GM13976 (cell line): ENCODE measurements at regions not wholly inside any gene's neighbourhood (a gene's known extent, or its start where the extent isn't known, plus 50 kb on each side); places are given as distances from the start of the nearest gene placed in this dataset.

Experiments used
- DNase-seq: peaks from one replicate; pipeline ENCODE4 v3.0.0; 2012; ENCODE audit warnings: low spot score
- CTCF ChIP-seq: IDR thresholded peaks from 2 replicates; pipeline ENCODE4 v1.5.1; 2012; ENCODE audit warnings: borderline replicate concordance, mild to moderate bottlenecking; ENCODE audit not compliant: insufficient read depth; ENCODE audit errors: extremely low read depth, missing control alignments, control extremely low read depth
- in situ Hi-C: fragments of 300-500 bp; cut with MboI; formaldehyde crosslinking; loops from one replicate; pipeline ENCODE4 v1.12.0; 2022; ENCODE audit warnings: low sequenced_read_pairs, mixed read lengths, inconsistent platforms; ENCODE audit not compliant: unreplicated experiment

GRCh38 chr18:41818381-41819355 is 136.4 kb upstream of the PIK3C3 start:
- in situ Hi-C loops = no loop called here
- no peak for TF ChIP-seq CTCF
- no peak for DNase-seq

GRCh38 chr18:41814651-41815050 is 140.4 kb upstream of the PIK3C3 start:
- in situ Hi-C loops = no loop called here

GRCh38 chr18:41809652-41810051 is 145.4 kb upstream of the PIK3C3 start:
- TF ChIP-seq CTCF = no peak
- DNase-seq = no peak
- in situ Hi-C loops = no loop called here

More at GRCh38 chr18:41814651-41815050, 140.4 kb upstream of the PIK3C3 start:
- TF ChIP-seq CTCF = no peak
- DNase-seq = no peak

- DNase-seq = no peak
- in situ Hi-C loops = no loop called here
- no peak for TF ChIP-seq CTCF
Observed at GRCh38 chr18:41805341-41805740, 149.7 kb upstream of the PIK3C3 start.

- no peak for DNase-seq
- no peak for TF ChIP-seq CTCF
- in situ Hi-C loops = no loop called here
Observed at GRCh38 chr18:41798879-41799278, 156.2 kb upstream of the PIK3C3 start.

GRCh38 chr18:41790687-41791086 is 164.3 kb upstream of the PIK3C3 start:
- TF ChIP-seq CTCF = no peak
- in situ Hi-C loops = no loop called here
- DNase-seq = no peak
